Mucosa of descending colon (tissue), 3 donors: ENCODE measurements at regions not wholly inside any gene's neighbourhood (a gene's known extent, or its start where the extent isn't known, plus 50 kb on each side); places are given as distances from the start of the nearest gene placed in this dataset.

Source experiments
- ATAC-seq: fragments of 200-7000 bp; cut with Tn5 transposase; one replicate; pipeline ENCODE4 v1.9.1; 2020; ENCODE audit warnings: mild to moderate bottlenecking, moderate library complexity
- DNase-seq, 3 donors: peaks; one replicate each; pipeline ENCODE4 v3.0.0-alpha.2; 2020
- H3K36me3 ChIP-seq: fragments of 200-600 bp; one replicate; pipeline ENCODE4 v1.8.0; 2021; ENCODE audit warnings: low read depth, mild to moderate bottlenecking
- H3K4me1 ChIP-seq: fragments of 200-600 bp; one replicate; pipeline ENCODE4 v1.8.0; 2021; ENCODE audit warnings: low read depth, mild to moderate bottlenecking
- H3K4me3 ChIP-seq: fragments of 200-600 bp; one replicate; pipeline ENCODE4 v1.8.0; 2021; ENCODE audit warnings: mild to moderate bottlenecking
- H3K9me3 ChIP-seq: fragments of 200-600 bp; one replicate; pipeline ENCODE4 v1.8.0; 2021; ENCODE audit warnings: mild to moderate bottlenecking
- intact Hi-C, 2 donors: fragments of 100-400 bp; cut with DNase I in 1 of 2; cut with micrococcal nuclease in 1 of 2; formaldehyde crosslinking; loops; one replicate each; pipeline versions ENCODE4 v1.11.0 to v1.11.1; 2022; cut with DNase I, micrococcal nuclease
- TF ChIP-seq, protein P1 (sequence below): fragments of 200-600 bp; IDR thresholded peaks from one replicate; pipeline ENCODE4 v1.8.0; 2022; ENCODE audit warnings: antibody characterized with exemption, mild to moderate bottlenecking
- donor health status: DM: no; HTN: no; CAD: no; lungs with moderate emphysema.
- donor health status: DM: no; HTN: no; CAD: no.
- donor health status: DM: no; HTN: yes; CAD: no.

DNA sequence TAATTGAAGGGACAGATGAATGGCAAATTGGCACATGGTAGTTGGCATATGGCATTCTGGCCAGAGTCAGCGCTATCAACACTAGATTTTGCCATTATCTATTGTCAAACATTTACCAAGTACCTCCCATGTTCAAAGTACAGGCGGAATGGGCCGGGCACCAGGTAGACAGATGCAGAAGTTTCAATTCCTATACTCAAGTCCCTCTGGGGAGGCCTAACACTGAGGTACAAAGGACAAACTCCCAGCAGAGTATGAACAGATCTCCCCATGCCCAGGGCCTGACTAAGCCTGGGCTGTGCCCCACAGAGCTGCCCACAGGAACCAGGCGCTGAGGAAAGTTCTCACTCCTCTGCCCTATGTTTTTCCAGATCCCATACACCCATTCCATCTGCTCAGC is 257.5 kb upstream of the KLHL29 start:
- peaks cover 26% of the 10 kb centered on the region for H3K4me1 ChIP-seq
- peak; percentile 97 for ATAC-seq
- intact Hi-C loops, result no loop called here

DNA sequence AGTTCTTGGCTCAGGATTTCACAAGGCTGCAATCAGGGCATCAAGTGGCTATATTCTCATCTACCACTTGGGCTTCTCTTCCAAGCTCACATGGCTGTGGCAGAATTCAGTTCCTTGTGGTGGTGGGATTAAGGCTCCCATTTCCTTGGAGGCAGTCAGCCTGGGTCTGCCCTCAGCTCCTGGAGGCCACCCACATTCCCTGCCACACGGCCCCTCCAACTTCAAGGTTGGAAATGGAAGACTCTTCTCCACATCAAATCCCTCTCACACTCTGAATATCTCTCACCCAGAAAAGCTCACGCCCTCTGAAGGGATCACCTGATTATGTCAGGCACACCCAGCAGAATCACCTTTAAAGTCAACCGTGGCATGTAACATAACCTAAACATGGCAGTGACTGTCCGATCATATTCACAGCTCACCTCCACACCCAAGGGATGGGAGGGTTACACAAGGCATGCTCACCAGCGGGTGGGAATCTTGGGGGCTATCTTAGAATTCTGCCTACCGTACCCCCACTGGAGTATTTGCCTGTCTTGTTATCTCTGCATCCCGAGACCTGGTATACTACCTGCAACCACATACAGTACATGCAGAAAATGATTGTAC is 256.2 kb upstream of the KLHL29 start:
- DNase-seq (no peak), ATAC-seq (no peak)
- H3K4me3 ChIP-seq, result no peak overlapping the region
- H3K36me3 ChIP-seq, result no peaks in the 10 kb centered on the region
- no peaks in the 10 kb centered on the region for H3K9me3 ChIP-seq
- intact Hi-C loops, result no loop called here
- H3K4me1 ChIP-seq, result peaks cover 21% of the 10 kb centered on the region
- TF ChIP-seq, protein P1, sequence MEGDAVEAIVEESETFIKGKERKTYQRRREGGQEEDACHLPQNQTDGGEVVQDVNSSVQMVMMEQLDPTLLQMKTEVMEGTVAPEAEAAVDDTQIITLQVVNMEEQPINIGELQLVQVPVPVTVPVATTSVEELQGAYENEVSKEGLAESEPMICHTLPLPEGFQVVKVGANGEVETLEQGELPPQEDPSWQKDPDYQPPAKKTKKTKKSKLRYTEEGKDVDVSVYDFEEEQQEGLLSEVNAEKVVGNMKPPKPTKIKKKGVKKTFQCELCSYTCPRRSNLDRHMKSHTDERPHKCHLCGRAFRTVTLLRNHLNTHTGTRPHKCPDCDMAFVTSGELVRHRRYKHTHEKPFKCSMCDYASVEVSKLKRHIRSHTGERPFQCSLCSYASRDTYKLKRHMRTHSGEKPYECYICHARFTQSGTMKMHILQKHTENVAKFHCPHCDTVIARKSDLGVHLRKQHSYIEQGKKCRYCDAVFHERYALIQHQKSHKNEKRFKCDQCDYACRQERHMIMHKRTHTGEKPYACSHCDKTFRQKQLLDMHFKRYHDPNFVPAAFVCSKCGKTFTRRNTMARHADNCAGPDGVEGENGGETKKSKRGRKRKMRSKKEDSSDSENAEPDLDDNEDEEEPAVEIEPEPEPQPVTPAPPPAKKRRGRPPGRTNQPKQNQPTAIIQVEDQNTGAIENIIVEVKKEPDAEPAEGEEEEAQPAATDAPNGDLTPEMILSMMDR, result no peak

More for the DNA sequence above, 257.5 kb upstream of the KLHL29 start:
- H3K36me3 ChIP-seq, result no peaks in the 10 kb centered on the region
- H3K9me3 ChIP-seq, result no peaks in the 10 kb centered on the region
- TF ChIP-seq, protein P1, result no peak
- peak; percentile 55 to 84 (median 76) for DNase-seq
- H3K4me3 ChIP-seq, result no peak overlapping the region

DNA sequence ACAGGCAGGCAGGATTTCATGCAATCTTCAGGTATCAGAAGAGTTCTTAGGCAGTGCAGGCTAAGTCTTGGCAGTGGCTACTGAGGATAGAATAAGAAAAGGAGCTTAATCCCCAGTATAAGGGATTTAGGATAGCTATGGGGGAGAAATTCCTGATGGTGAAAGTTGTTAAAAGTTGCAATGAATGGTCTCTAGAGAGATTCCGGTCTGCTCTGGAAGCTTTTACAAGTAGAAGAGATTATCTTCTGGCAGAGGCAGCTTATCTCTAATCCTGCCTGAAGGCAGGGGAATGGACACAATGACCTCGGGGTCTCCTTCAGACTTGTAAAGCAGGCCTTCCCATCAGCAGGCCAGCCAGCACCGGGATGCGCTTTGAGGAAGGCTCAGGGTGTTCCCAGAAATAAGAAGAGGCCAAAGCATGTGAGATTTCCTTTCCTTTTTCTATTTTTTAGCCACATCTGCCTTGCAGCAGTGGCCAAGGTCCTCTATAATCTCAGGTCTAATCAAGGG is 253.9 kb upstream of the KLHL29 start:
- no peaks in the 10 kb centered on the region for H3K36me3 ChIP-seq
- H3K4me1 ChIP-seq, result peaks cover 17% of the 10 kb centered on the region
- H3K4me3 ChIP-seq, result no peak overlapping the region
- intact Hi-C loops, result no loop called here
- TF ChIP-seq, protein P1, result no peak
- no peaks in the 10 kb centered on the region for H3K9me3 ChIP-seq
- DNase-seq (no peak), ATAC-seq (no peak)

DNA sequence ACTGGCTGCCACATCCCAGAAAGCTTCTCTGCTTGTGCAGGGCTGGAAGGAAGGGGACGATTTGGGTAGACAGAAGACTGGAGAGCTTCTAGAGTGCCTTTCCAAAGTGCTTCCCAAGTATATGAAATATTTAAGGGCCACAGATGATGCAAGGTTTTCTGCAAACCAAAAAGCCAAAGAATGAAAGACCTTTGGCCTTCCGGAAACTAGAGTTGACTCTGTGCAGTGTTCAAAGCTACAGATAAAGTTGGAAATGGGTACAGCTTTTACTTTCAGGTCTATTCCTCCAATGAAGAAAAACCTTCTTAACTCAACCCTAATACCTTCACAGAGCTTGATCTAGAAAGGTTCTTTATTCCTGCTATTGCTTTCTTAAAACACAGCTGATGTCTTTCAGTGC is 253.0 kb upstream of the KLHL29 start:
- peaks cover 10% of the 10 kb centered on the region for H3K4me1 ChIP-seq
- ATAC-seq, result no peak
- DNase-seq, result no peak
- no peaks in the 10 kb centered on the region for H3K36me3 ChIP-seq
- intact Hi-C loops, result no loop called here
- no peaks in the 10 kb centered on the region for H3K9me3 ChIP-seq
- H3K4me3 ChIP-seq, result no peak overlapping the region
- TF ChIP-seq, protein P1, result no peak

DNA sequence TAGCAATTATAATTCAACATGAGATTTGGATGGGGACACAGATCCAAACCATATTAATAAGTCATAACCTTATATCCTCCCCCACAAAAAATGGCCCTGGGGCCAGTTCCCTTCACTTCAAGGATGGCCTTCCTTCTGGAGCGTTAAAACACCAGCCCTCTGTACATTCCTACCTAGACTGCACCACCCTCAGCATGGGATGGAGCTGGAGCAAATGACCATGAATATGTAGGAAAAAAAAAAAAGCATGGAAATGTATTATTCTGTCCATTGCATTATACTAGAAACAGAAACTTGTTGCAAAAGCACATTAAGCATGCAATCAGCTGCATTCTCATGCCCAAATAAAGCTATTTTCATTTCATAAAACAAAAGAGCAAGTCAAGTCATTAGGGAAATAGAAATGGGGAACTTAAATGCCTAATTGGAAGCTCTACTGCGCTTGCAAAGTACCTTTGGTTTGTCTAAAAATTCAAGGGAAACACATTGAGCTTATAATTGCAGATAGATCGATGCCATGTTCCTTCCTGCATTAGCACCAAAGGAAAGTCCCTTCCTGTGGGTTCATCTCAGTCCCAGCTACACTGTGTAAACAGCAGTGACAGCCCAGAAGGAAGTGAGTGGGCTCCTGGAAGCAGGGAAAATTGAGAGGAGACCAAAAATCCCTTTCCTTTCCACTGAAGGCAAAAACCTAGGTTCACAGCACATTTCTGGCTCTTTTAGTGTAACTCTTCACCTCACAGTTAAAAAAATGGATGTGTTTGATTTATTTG is 252.0 kb upstream of the KLHL29 start:
- intact Hi-C loops, result no loop called here
- TF ChIP-seq, protein P1, result no peak
- ATAC-seq (no peak), DNase-seq (no peak)
- peaks cover 2% of the 10 kb centered on the region for H3K4me1 ChIP-seq
- H3K4me3 ChIP-seq, result no peak overlapping the region
- no peaks in the 10 kb centered on the region for H3K9me3 ChIP-seq
- no peaks in the 10 kb centered on the region for H3K36me3 ChIP-seq
